Common myeloid progenitor, CD34-positive (primary cell): ENCODE measurements at regions not wholly inside any gene's neighbourhood (a gene's known extent, or its start where the extent isn't known, plus 50 kb on each side); places are given as distances from the start of the nearest gene placed in this dataset.

Experiments
- CTCF ChIA-PET: fragments of 350-600 bp; sonication (Branson Sonifier 250); formaldehyde crosslinking; loops from one replicate; lab custom pipeline; 2021; ENCODE audit warnings: antibody characterized with exemption; lab: Charles Lee
- POLR2A ChIA-PET: fragments of 350-600 bp; sonication (Branson Sonifier 250); formaldehyde crosslinking; loops from one replicate; lab custom pipeline; 2021; ENCODE audit warnings: antibody characterized with exemption; lab: Charles Lee
- DNase-seq, 3 donors: peaks; one replicate each; pipeline versions ENCODE4 v3.0.0 to v3.0.0-alpha.2; 2013
- H3K27ac ChIP-seq, 2 experiments: 1 replicate in 1 of 2; 2 replicates in 1 of 2; pipeline ENCODE4 v1.7.0; 2013; ENCODE audit warnings: inconsistent platforms in 2 of 2, low read length in 2 of 2, mild to moderate bottlenecking in 2 of 2, low read depth in 1 of 2, moderate library complexity in 1 of 2; ENCODE audit not compliant: severe bottlenecking in 2 of 2, insufficient read depth in 1 of 2, poor library complexity in 1 of 2
- H3K27me3 ChIP-seq, 5 experiments: replicated peaks in 2 of 5; 1 replicate in 3 of 5; 2 replicates in 2 of 5; pipeline versions ENCODE4 v1.6.1 to v1.7.0; 2013; ENCODE audit warnings: low read length in 4 of 5, mild to moderate bottlenecking in 2 of 5, moderate library complexity in 2 of 5, inconsistent platforms in 1 of 5; ENCODE audit not compliant: insufficient read depth in 5 of 5, control insufficient read depth in 4 of 5
- H3K36me3 ChIP-seq, 4 experiments: 1 replicate in 2 of 4; 2 replicates in 2 of 4; pipeline versions ENCODE4 v1.6.1 to v1.7.0; 2013; ENCODE audit warnings: low read length in 3 of 4, control low read depth in 1 of 4, mild to moderate bottlenecking in 1 of 4; ENCODE audit not compliant: control insufficient read depth in 4 of 4, insufficient read depth in 4 of 4
- H3K4me1 ChIP-seq, 4 experiments: 1 replicate in 3 of 4; 2 replicates in 1 of 4; pipeline versions ENCODE4 v1.6.1 to v1.7.1; 2013; ENCODE audit warnings: low read length in 3 of 4, mild to moderate bottlenecking in 3 of 4, control low read depth in 1 of 4, inconsistent platforms in 1 of 4, moderate library complexity in 1 of 4; ENCODE audit not compliant: control insufficient read depth in 4 of 4, insufficient read depth in 4 of 4; ENCODE audit errors: control extremely low read depth in 1 of 4
- H3K4me3 ChIP-seq, 7 experiments: 1 replicate in 4 of 7; 2 replicates in 3 of 7; pipeline versions ENCODE4 v1.5.1 to v1.7.0; 2013; ENCODE audit warnings: mild to moderate bottlenecking in 7 of 7, low read length in 6 of 7, moderate library complexity in 6 of 7, inconsistent platforms in 2 of 7, low read depth in 2 of 7, control low read depth in 1 of 7; ENCODE audit not compliant: insufficient read depth in 4 of 7, control insufficient read depth in 1 of 7; ENCODE audit errors: extremely low read depth in 1 of 7
- H3K9me3 ChIP-seq, 5 experiments: 1 replicate in 4 of 5; 2 replicates in 1 of 5; pipeline versions ENCODE4 v1.6.1 to v1.7.1; 2013; ENCODE audit warnings: low read length in 4 of 5, mild to moderate bottlenecking in 2 of 5, inconsistent platforms in 1 of 5, low read depth in 1 of 5, moderate library complexity in 1 of 5; ENCODE audit not compliant: control insufficient read depth in 4 of 5, insufficient read depth in 2 of 5; ENCODE audit errors: control extremely low read depth in 1 of 5
- WGBS: methylation state at CpG from one replicate; pipeline ENCODE4 v1.1.5; 2013; ENCODE audit not compliant: insufficient coverage; 5-methylcytosine and 5-hydroxymethylcytosine counted together

GRCh38 chr2:215609089-215610032 lies 173.5 kb upstream of the FN1 start:
- POLR2A ChIA-PET: no interaction called here
- no peaks in the 10 kb centered on the region for H3K4me1 ChIP-seq
- no peak for DNase-seq
- H3K27ac ChIP-seq: no peak overlapping the region
- no peak overlapping the region for H3K4me3 ChIP-seq
- no peaks in the 10 kb centered on the region for H3K36me3 ChIP-seq
- no peaks in the 10 kb centered on the region for H3K27me3 ChIP-seq
- no peaks in the 10 kb centered on the region for H3K9me3 ChIP-seq
- WGBS: 100% methylated on average over 2 of the region's 8 CpGs
- CTCF ChIA-PET: no interaction called here

GRCh38 chr2:215607766-215608165 lies 171.9 kb upstream of the FN1 start:
- H3K27me3 ChIP-seq: no peaks in the 10 kb centered on the region
- DNase-seq: no peak
- no peak overlapping the region for H3K4me3 ChIP-seq
- ChIA-PET CTCF (no interaction called here), POLR2A (no interaction called here)
- H3K4me1 ChIP-seq: no peaks in the 10 kb centered on the region
- no peaks in the 10 kb centered on the region for H3K9me3 ChIP-seq
- no peak overlapping the region for H3K27ac ChIP-seq
- 86% methylated on average over 1 of the region's 1 CpG for WGBS
- no peaks in the 10 kb centered on the region for H3K36me3 ChIP-seq

- WGBS: 88% methylated on average over 1 of the region's 2 CpGs
These were observed 170.4 kb upstream of the FN1 start for GRCh38 chr2:215606219-215606618.

GRCh38 chr2:215605214-215605613 lies 169.3 kb upstream of the FN1 start:
- H3K27me3 ChIP-seq: no peaks in the 10 kb centered on the region

More at GRCh38 chr2:215606219-215606618, 170.4 kb upstream of the FN1 start:
- Histone ChIP-seq H3K9me3 (no peaks in the 10 kb centered on the region), H3K36me3 (no peaks in the 10 kb centered on the region), H3K4me3 (no peak overlapping the region), H3K4me1 (no peaks in the 10 kb centered on the region), H3K27ac (no peak overlapping the region), H3K27me3 (no peaks in the 10 kb centered on the region)
- POLR2A ChIA-PET: interaction anchor here (0.6 kb wide), 1 partner anchor 1686 kb away, joined by 3 read pairs; no protein-coding TSS in a partner anchor
- no peak for DNase-seq
- CTCF ChIA-PET: no interaction called here

GRCh38 chr2:215604606-215605005 lies 168.7 kb upstream of the FN1 start:
- CTCF ChIA-PET: no interaction called here

More at GRCh38 chr2:215605214-215605613, 169.3 kb upstream of the FN1 start:
- DNase-seq: no peak
- no peak overlapping the region for H3K4me3 ChIP-seq
- H3K4me1 ChIP-seq: no peaks in the 10 kb centered on the region
- no peak overlapping the region for H3K27ac ChIP-seq
- ChIA-PET CTCF (no interaction called here), POLR2A (no interaction called here)
- H3K9me3 ChIP-seq: no peaks in the 10 kb centered on the region
- H3K36me3 ChIP-seq: no peaks in the 10 kb centered on the region

GRCh38 chr2:215603440-215603839 lies 167.6 kb upstream of the FN1 start:
- Histone ChIP-seq H3K4me3 (no peak overlapping the region), H3K27me3 (no peaks in the 10 kb centered on the region), H3K36me3 (no peaks in the 10 kb centered on the region), H3K9me3 (no peaks in the 10 kb centered on the region), H3K27ac (no peak overlapping the region), H3K4me1 (no peaks in the 10 kb centered on the region)
- WGBS: 97% methylated on average over 7 of the region's 7 CpGs
- CTCF ChIA-PET: no interaction called here
- DNase-seq: no peak
- POLR2A ChIA-PET: no interaction called here

More at GRCh38 chr2:215604606-215605005, 168.7 kb upstream of the FN1 start:
- no peak for DNase-seq
- no peaks in the 10 kb centered on the region for H3K4me1 ChIP-seq
- H3K27ac ChIP-seq: no peak overlapping the region
- no peaks in the 10 kb centered on the region for H3K27me3 ChIP-seq
- H3K36me3 ChIP-seq: no peaks in the 10 kb centered on the region
- 100% methylated on average over 2 of the region's 2 CpGs for WGBS
- no peak overlapping the region for H3K4me3 ChIP-seq
- H3K9me3 ChIP-seq: no peaks in the 10 kb centered on the region
- POLR2A ChIA-PET: no interaction called here

- no peak for DNase-seq
- no peak overlapping the region for H3K27ac ChIP-seq
- 100% methylated on average over 1 of the region's 3 CpGs for WGBS
- H3K4me1 ChIP-seq: no peaks in the 10 kb centered on the region
- no peaks in the 10 kb centered on the region for H3K9me3 ChIP-seq
- ChIA-PET CTCF (no interaction called here), POLR2A (no interaction called here)
- no peak overlapping the region for H3K4me3 ChIP-seq
- no peaks in the 10 kb centered on the region for H3K27me3 ChIP-seq
- H3K36me3 ChIP-seq: no peaks in the 10 kb centered on the region
These were observed 167.1 kb upstream of the FN1 start for GRCh38 chr2:215602997-215603396.
